AG04450 (cell line): ENCODE measurements at regions not wholly inside any gene's neighbourhood (a gene's known extent, or its start where the extent isn't known, plus 50 kb on each side); places are given as distances from the start of the nearest gene placed in this dataset.

Source experiments
- CTCF ChIA-PET: fragments of 300-600, 350-600 bp; formaldehyde crosslinking; extraction: SDS; loops from one replicate; lab custom pipeline; 2022; ENCODE audit warnings: antibody characterized with exemption, inconsistent platforms; lab: Charles Lee
- POLR2A ChIA-PET: fragments of 350-600 bp; formaldehyde crosslinking; extraction: SDS; loops from one replicate; lab custom pipeline; 2021; ENCODE audit warnings: antibody characterized with exemption, inconsistent platforms; lab: Yijun Ruan, JAX
- DNase-seq: peaks from one replicate; pipeline ENCODE4 v3.0.0-alpha.2; 2011; ENCODE audit warnings: low read depth, low spot score
- H3K27ac ChIP-seq: one replicate; pipeline ENCODE4 v1.5.1; 2012; ENCODE audit warnings: low read depth, low read length, control low read depth
- H3K27me3 ChIP-seq: one replicate; pipeline ENCODE4 v1.6.0; 2012; ENCODE audit warnings: low read length; ENCODE audit not compliant: control insufficient read depth, insufficient read depth
- H3K4me3 ChIP-seq: 2 replicates; pipeline ENCODE4 v1.5.1; 2011; ENCODE audit warnings: mild to moderate bottlenecking, low read depth, low read length, control low read depth
- H3K9me3 ChIP-seq: 2 replicates; pipeline ENCODE4 v1.5.1; 2012; ENCODE audit warnings: low read length; ENCODE audit not compliant: control insufficient read depth, insufficient read depth
- TF ChIP-seq, protein P1 (sequence below): IDR thresholded peaks from 2 replicates; pipeline ENCODE4 v1.5.1; 2011; ENCODE audit warnings: low read depth, low read length, control low read depth, inconsistent platforms

DNA sequence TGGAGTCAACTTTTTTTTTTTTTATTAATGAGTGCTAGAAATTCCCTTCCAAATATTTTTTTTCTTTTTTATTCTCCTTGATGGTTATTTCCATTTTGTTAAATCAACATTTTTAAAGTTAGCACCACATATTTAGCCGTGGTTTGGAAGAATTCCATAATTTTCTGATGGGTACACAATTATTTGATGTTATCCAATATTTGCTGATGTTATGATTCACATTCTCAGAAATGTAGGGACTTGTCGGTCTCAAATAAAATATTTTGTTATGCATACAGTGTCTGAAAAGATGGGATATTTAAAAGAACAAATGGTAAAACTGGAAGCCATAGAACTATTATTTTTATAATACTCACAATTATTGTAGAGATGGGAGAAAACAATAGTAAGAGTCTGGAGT lies 911.5 kb upstream of the GBE1 start:
- no peak overlapping the region for H3K27ac ChIP-seq
- no peak overlapping the region for H3K4me3 ChIP-seq
- ChIA-PET CTCF (no interaction called here), POLR2A (no interaction called here)
- TF ChIP-seq, protein P1, sequence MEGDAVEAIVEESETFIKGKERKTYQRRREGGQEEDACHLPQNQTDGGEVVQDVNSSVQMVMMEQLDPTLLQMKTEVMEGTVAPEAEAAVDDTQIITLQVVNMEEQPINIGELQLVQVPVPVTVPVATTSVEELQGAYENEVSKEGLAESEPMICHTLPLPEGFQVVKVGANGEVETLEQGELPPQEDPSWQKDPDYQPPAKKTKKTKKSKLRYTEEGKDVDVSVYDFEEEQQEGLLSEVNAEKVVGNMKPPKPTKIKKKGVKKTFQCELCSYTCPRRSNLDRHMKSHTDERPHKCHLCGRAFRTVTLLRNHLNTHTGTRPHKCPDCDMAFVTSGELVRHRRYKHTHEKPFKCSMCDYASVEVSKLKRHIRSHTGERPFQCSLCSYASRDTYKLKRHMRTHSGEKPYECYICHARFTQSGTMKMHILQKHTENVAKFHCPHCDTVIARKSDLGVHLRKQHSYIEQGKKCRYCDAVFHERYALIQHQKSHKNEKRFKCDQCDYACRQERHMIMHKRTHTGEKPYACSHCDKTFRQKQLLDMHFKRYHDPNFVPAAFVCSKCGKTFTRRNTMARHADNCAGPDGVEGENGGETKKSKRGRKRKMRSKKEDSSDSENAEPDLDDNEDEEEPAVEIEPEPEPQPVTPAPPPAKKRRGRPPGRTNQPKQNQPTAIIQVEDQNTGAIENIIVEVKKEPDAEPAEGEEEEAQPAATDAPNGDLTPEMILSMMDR: no peak
- peaks cover 6% of the 10 kb centered on the region; the same call in 1 of the 2 replicates for H3K9me3 ChIP-seq
- H3K27me3 ChIP-seq: no peaks in the 10 kb centered on the region
- DNase-seq: no peak

DNA sequence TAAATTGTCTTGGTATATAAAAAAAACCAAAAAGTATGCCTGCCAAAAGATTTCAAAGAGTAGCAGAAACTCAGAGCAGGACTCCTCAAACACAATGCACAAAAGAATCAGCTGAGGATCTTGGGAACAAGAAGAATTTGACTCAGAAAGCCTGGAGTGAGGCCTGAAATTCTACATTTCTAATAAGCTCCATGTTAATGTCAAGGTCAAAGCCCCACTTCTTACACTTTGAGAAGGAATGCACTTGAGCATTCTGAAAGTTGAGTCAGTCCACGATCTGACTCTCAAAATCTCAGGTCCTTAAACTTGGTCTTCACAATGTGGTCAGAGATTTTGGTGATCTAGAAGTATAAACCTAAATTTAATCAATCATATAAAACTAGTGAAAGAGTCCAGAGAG lies 910.0 kb upstream of the GBE1 start:
- Histone ChIP-seq H3K27ac (no peak overlapping the region), H3K4me3 (no peak overlapping the region), H3K27me3 (no peaks in the 10 kb centered on the region), H3K9me3 (peaks cover 6% of the 10 kb centered on the region; the same call in 1 of the 2 replicates)
- no peak for DNase-seq
- ChIA-PET CTCF (no interaction called here), POLR2A (no interaction called here)
- TF ChIP-seq, protein P1: no peak

DNA sequence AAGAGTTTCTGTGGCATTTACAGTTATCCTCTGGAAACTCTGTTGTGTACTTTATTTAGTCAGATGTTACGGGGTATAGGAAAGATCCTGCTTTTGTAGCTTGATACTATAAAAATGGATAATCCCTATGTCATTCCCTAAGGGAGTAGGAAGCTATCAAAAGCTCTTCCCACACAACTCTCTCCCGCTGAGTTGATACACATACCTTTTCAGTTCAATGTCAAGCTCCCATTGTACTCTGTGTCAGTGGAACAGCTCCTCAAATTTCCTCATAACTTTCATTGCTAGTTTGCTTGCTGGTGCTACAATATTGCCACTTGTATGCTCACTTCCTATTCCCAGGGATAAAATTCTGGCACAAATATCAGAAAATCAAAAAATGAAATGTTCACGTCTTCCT lies 893.3 kb upstream of the GBE1 start:
- ChIA-PET POLR2A (no interaction called here), CTCF (no interaction called here)
- no peak overlapping the region for H3K27ac ChIP-seq
- TF ChIP-seq, protein P1: no peak
- DNase-seq: no peak
- no peak overlapping the region for H3K4me3 ChIP-seq
- peaks cover 11% of the 10 kb centered on the region for H3K9me3 ChIP-seq
- no peaks in the 10 kb centered on the region for H3K27me3 ChIP-seq

DNA sequence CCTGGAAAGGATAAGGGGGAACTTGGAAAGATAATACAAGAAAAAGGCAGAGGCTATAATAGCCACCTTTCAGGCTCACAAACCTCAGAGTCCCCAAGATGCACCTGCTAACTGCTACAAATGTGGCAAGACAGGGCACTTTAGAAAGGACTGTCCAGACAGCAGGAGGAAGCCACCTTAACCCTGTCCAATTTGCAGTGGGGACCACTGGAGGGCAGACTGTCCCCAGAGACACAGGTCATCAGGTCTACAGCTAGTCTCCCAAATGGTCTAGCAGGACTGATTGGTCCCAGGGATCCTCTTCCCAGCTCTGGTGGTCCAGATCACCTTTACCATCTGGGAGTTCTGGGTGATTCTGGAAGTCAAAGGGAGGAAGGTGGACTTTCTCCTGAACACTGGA lies 882.5 kb upstream of the GBE1 start:
- no peaks in the 10 kb centered on the region for H3K27me3 ChIP-seq
- no peak overlapping the region for H3K4me3 ChIP-seq
- no peak overlapping the region for H3K27ac ChIP-seq
- no peak for DNase-seq
- ChIA-PET CTCF (no interaction called here), POLR2A (no interaction called here)
- H3K9me3 ChIP-seq: peaks cover 33% of the 10 kb centered on the region
- TF ChIP-seq, protein P1: no peak

DNA sequence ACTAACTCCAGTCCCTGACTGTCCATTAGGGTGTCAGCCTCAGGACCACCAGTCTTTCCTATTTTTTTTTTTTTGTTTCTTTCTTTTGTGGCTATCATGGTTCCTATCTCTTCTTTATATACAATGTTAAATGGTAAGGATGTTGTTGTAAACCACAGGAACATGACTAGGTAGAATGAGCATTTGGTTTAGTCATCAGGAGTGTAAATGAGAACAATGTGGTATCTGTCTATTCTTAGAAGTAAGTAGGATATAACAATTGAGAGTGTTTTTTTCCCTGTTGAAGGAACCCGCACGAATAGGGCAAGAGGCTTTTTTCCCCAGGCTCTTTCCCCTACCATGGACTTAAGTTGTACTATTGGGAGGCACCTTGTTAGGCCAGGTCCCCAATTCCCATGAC lies 880.3 kb upstream of the GBE1 start:
- Histone ChIP-seq H3K27ac (no peak overlapping the region), H3K9me3 (peaks cover 28% of the 10 kb centered on the region), H3K27me3 (no peaks in the 10 kb centered on the region), H3K4me3 (no peak overlapping the region)
- no peak for DNase-seq
- ChIA-PET POLR2A (no interaction called here), CTCF (no interaction called here)
- TF ChIP-seq, protein P1: no peak
